ENCODE measurements at regions not wholly inside any gene's neighbourhood (a gene's known extent, or its start where the extent isn't known, plus 50 kb on each side); places are given as distances from the start of the nearest gene placed in this dataset.

- ChIA-PET POLR2A (no interaction called here), CTCF (no interaction called here)
- no peaks in the 10 kb centered on the region for H3K9me3 ChIP-seq (replicated peaks; ENCODE audit: control insufficient read depth, insufficient read depth, low read length)
- dilution Hi-C loops (cut with MboI; ENCODE audit: extremely low pct_ligation_motif_present, low sequenced_read_pairs) (no loop called here), intact Hi-C loops (cut with micrococcal nuclease) (no loop called here)
- H3K9me1 ChIP-seq (replicated peaks; ENCODE audit: control insufficient read depth, extremely low read depth, insufficient read depth, low read length), result no peaks in the 10 kb centered on the region
- H3K36me3 ChIP-seq (ENCODE audit: control insufficient read depth in 2 of 2, extremely low read depth in 1 of 2, insufficient read depth in 2 of 2, low read length in 2 of 2), result no peaks in the 10 kb centered on the region
- H3K4me1 ChIP-seq (ENCODE audit: control insufficient read depth, extremely low read depth, insufficient read depth, low read length), result no peaks in the 10 kb centered on the region
- no peaks in the 10 kb centered on the region for H3K27me3 ChIP-seq (ENCODE audit: control insufficient read depth in 2 of 2, insufficient read depth in 2 of 2, low read length in 2 of 2)
- H3K9ac ChIP-seq (replicated peaks; ENCODE audit: extremely low read depth, insufficient read depth, low read length), result no peak overlapping the region
- TF ChIP-seq MYC (IDR thresholded peaks at IDR 0.05; ENCODE audit: low read depth, low read length), result no peak
- TF ChIP-seq GATA2 (IDR thresholded peaks at IDR 0.05; ENCODE audit: insufficient read depth, insufficient read length, low read depth, low read length), result no peak
- TF ChIP-seq EZH2 (IDR thresholded peaks at IDR 0.05; ENCODE audit: borderline replicate concordance, low read depth, low read length, severe bottlenecking), result no peak
- no peak for TF ChIP-seq JUN (IDR thresholded peaks at IDR 0.05; ENCODE audit: borderline replicate concordance, insufficient read depth, insufficient read length, low read depth)
- no peak for TF ChIP-seq FOS (IDR thresholded peaks at IDR 0.05; ENCODE audit: borderline replicate concordance, insufficient read depth, low read length)
- no peak for TF ChIP-seq MAX (IDR thresholded peaks at IDR 0.05; ENCODE audit: insufficient read depth, insufficient read length)
- TF ChIP-seq CTCF (IDR thresholded peaks at IDR 0.05; ENCODE audit: extremely low read depth in 1 of 2, insufficient read depth in 1 of 2, low read depth in 1 of 2, low read length in 2 of 2), result no peak
- TF ChIP-seq POLR2A (IDR thresholded peaks at IDR 0.05; ENCODE audit: low read depth, low read length), result no peak
- TF ChIP-seq POLR2AphosphoS5 (IDR thresholded peaks at IDR 0.05; ENCODE audit: insufficient read depth, low read depth, low read length), result no peak
- no peaks in the 10 kb centered on the region for H4K20me1 ChIP-seq (replicated peaks; ENCODE audit: control insufficient read depth, extremely low read depth, insufficient read depth, low read length)
- no peaks in the 10 kb centered on the region for H3K79me2 ChIP-seq (ENCODE audit: control insufficient read depth, insufficient read depth, low read length)
- H3K27ac ChIP-seq (ENCODE audit: insufficient read depth, low read depth, low read length), result no peak overlapping the region
- H3K4me3 ChIP-seq (replicated peaks in 1 of 3; ENCODE audit: insufficient read depth in 1 of 3, low read depth in 1 of 3, low read length in 3 of 3), result no peak overlapping the region
- DNase-seq (ENCODE audit: low read depth, low spot score) (no peak), FAIRE-seq (no peak)
- H2AFZ ChIP-seq (ENCODE audit: low read depth, low read length), result no peak overlapping the region
- no peak overlapping the region for H3K4me2 ChIP-seq (ENCODE audit: insufficient read depth, low read length)
- no TSS peak for BruUV-seq (replicated peaks)
Measured at GRCh38 chr5:28903643-28904042, 1865.3 kb upstream of the CDH9 start.

Data from endothelial cell of umbilical vein (primary cell).